ENCODE measurements at regions not wholly inside any gene's neighbourhood (a gene's known extent, or its start where the extent isn't known, plus 50 kb on each side); places are given as distances from the start of the nearest gene placed in this dataset.
"Not testable (repeated sequence)": the region's sequence is repeated elsewhere in the genome, so short reads cannot be mapped to it uniquely, and the experiment has no call there.

DNA sequence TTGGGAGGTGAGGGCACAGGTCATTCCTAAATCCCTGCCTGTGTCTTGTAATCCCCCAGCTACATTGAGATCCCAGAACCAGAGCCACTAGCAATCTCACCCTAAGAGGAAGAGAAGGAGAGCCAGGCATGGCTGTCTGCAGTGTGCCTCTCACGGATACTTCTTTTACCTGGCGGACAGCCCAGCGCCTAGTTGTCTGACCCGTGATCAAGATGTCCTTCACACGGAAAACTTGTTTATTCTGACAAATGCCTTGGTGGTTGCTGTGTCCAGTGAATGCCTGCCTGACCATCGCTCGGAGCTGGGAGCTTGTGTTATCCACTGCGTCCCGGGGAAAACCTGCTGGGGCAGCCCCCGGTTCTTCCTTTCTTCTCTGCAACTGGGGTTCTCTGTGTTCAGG is 140.5 kb upstream of the WSCD1 start:
- Histone ChIP-seq H3K27me3 (no peaks in the 10 kb centered on the region), H3K4me3 (no peak overlapping the region), H3K9me3 (ENCODE audit: low read depth) (no peaks in the 10 kb centered on the region), H3K36me3 (no peaks in the 10 kb centered on the region), H3K4me1 (ENCODE audit: low read depth) (no peaks in the 10 kb centered on the region), H3K27ac (no peak overlapping the region)
- TF ChIP-seq, protein P1, sequence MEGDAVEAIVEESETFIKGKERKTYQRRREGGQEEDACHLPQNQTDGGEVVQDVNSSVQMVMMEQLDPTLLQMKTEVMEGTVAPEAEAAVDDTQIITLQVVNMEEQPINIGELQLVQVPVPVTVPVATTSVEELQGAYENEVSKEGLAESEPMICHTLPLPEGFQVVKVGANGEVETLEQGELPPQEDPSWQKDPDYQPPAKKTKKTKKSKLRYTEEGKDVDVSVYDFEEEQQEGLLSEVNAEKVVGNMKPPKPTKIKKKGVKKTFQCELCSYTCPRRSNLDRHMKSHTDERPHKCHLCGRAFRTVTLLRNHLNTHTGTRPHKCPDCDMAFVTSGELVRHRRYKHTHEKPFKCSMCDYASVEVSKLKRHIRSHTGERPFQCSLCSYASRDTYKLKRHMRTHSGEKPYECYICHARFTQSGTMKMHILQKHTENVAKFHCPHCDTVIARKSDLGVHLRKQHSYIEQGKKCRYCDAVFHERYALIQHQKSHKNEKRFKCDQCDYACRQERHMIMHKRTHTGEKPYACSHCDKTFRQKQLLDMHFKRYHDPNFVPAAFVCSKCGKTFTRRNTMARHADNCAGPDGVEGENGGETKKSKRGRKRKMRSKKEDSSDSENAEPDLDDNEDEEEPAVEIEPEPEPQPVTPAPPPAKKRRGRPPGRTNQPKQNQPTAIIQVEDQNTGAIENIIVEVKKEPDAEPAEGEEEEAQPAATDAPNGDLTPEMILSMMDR (IDR thresholded peaks at IDR 0.05; ENCODE audit: low read depth, low read length): no peak
- DNase-seq (ENCODE audit: low read depth in 1 of 2, low spot score in 1 of 2): no peak

DNA sequence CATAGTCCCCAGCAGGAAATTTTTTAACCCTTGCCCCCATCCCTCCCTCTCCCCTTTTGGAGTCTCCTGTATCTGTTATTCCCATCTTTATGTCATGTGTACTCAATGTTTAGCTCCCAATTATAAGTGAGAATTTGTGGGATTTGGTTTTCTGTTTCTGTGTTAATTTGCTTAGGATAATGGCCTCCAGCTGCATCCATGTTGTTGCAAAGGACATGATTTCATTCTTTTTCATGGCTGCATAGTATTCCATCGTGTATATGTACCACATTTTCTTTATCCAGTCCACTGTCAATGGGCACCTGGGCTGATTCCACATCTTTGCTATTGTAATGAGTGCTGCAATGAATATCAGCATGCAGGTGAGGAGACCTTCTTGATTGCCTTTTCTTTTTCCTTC is 139.6 kb upstream of the WSCD1 start:
- not testable (repeated sequence) for H3K4me1 ChIP-seq (ENCODE audit: low read depth); H3K4me3 ChIP-seq; H3K36me3 ChIP-seq; H3K27ac ChIP-seq; H3K9me3 ChIP-seq (ENCODE audit: low read depth); H3K27me3 ChIP-seq; DNase-seq (ENCODE audit: low read depth in 1 of 2, low spot score in 1 of 2)

DNA sequence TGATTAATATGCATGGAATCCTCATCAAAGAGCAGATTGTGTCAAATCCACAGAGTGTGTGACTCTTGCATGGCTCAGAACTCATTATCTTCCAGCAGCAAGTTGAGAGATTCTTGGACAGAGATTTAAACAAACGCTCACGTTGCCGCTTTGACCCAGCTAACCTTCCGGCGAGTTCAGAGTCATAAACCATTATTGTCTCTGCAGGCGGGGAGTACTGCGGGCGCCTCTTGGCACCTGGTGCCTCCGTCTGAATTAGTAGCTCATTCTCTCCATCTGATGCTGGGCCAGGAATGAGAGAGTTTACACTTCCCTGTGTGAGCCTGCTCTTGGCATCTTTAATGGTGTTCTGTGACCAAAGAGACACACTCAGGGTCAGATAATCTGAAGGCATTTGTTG is 138.6 kb upstream of the WSCD1 start:
- Histone ChIP-seq H3K9me3 (ENCODE audit: low read depth) (no peaks in the 10 kb centered on the region), H3K27me3 (no peaks in the 10 kb centered on the region), H3K36me3 (no peaks in the 10 kb centered on the region), H3K4me1 (ENCODE audit: low read depth) (no peaks in the 10 kb centered on the region), H3K4me3 (no peak overlapping the region), H3K27ac (no peak overlapping the region)
- TF ChIP-seq, protein P1 (IDR thresholded peaks at IDR 0.05; ENCODE audit: low read depth, low read length): no peak
- no peak for DNase-seq (ENCODE audit: low read depth in 1 of 2, low spot score in 1 of 2)

DNA sequence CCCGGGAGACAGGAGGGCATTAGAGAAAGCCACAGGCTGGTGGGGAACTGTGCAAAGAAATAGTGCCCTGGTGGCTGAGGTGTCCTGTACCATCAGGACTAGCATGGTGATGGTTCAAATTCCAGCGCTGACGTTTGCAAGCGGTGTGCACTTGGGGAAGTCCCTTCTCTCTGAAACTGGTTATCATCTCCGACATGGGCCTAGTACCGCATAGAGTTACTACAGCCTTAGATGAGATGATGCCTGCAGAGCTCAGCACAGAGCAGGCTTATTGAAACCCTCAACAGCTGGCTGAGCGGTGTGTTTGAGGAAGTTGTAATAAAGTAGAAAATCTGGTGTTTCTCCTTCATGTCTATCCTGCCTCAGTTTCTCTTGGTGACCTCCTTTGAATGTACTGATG is 136.7 kb upstream of the WSCD1 start:
- H3K27ac ChIP-seq: no peak overlapping the region
- H3K4me3 ChIP-seq: no peak overlapping the region
- DNase-seq (ENCODE audit: low read depth in 1 of 2, low spot score in 1 of 2): no peak
- no peaks in the 10 kb centered on the region for H3K4me1 ChIP-seq (ENCODE audit: low read depth)
- TF ChIP-seq, protein P1 (IDR thresholded peaks at IDR 0.05; ENCODE audit: low read depth, low read length): no peak
- no peaks in the 10 kb centered on the region for H3K9me3 ChIP-seq (ENCODE audit: low read depth)
- no peaks in the 10 kb centered on the region for H3K27me3 ChIP-seq
- no peaks in the 10 kb centered on the region for H3K36me3 ChIP-seq

DNA sequence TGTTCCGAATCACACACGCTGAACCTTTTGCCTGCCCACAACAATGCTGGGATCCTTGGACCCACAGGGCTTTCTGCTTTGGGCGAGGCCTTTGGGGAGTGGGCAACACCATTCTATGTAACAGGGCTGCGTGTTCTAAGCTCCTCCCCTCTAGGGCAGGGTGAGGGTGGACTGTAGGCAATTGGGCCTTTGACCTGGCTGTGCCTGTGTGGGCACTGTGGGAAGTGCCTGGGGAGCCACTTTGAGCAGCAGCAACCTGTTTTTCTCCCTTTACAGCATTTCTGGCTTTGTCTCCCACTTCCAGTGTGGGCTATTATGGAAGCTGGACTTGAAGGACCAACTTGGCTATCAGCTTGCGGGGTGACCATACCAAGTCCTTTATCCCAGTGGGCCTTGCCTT is 128.9 kb upstream of the WSCD1 start:
- no peak overlapping the region for H3K27ac ChIP-seq
- TF ChIP-seq, protein P1 (IDR thresholded peaks at IDR 0.05; ENCODE audit: low read depth, low read length): no peak
- H3K27me3 ChIP-seq: no peaks in the 10 kb centered on the region
- DNase-seq (ENCODE audit: low read depth in 1 of 2, low spot score in 1 of 2): no peak
- H3K4me3 ChIP-seq: no peak overlapping the region
- no peaks in the 10 kb centered on the region for H3K36me3 ChIP-seq
- no peaks in the 10 kb centered on the region for H3K9me3 ChIP-seq (ENCODE audit: low read depth)
- peaks cover 9% of the 10 kb centered on the region for H3K4me1 ChIP-seq (ENCODE audit: low read depth)

DNA sequence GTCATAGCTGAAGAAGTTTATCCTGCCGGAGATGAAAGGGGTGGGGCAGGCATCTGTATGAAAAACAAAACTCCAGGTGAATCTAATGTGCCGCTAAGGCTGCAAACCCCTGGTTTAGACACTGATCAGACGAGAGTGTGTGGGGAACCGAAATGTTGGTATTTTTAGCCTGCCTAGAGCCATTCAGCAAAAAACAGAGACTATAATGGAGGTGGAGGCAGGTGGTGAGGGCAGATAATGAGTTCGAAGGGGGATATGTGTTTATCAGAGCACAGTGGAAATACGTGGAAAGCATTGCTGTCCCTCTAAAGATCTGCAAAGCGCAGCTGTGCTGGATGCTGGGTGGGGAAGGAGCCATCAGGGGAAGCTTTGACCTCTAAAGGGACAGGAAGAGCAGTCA is 127.5 kb upstream of the WSCD1 start:
- H3K27ac ChIP-seq: no peak overlapping the region

More for the DNA sequence above, 127.5 kb upstream of the WSCD1 start:
- Histone ChIP-seq H3K9me3 (ENCODE audit: low read depth) (no peaks in the 10 kb centered on the region), H3K27me3 (no peaks in the 10 kb centered on the region), H3K4me3 (no peak overlapping the region), H3K36me3 (no peaks in the 10 kb centered on the region), H3K4me1 (ENCODE audit: low read depth) (peaks cover 9% of the 10 kb centered on the region)
- TF ChIP-seq, protein P1 (IDR thresholded peaks at IDR 0.05; ENCODE audit: low read depth, low read length): no peak
- DNase-seq (ENCODE audit: low read depth in 1 of 2, low spot score in 1 of 2): peak in 1 of 2 donors; percentile 17
